Superior temporal gyrus (tissue), 1 donor: ENCODE measurements at regions not wholly inside any gene's neighbourhood (a gene's known extent, or its start where the extent isn't known, plus 50 kb on each side); places are given as distances from the start of the nearest gene placed in this dataset.
"Not testable (repeated sequence)": the region's sequence is repeated elsewhere in the genome, so short reads cannot be mapped to it uniquely, and the experiment has no call there.

ENCODE experiments used
- DNase-seq: peaks from one replicate; pipeline ENCODE4 v3.0.0-alpha.2; 2016; ENCODE audit errors: extremely low spot score

- no peak for DNase-seq
These were observed 106.8 kb downstream of the MDH1 start for GRCh38 chr2:63695583-63695982.

- no peak for DNase-seq
These were observed 107.7 kb downstream of the MDH1 start for GRCh38 chr2:63696496-63696895.

GRCh38 chr2:63697160-63697559 lies 108.4 kb downstream of the MDH1 start:
- DNase-seq, result no peak

- peak; percentile 80 for DNase-seq
These were observed 110.2 kb downstream of the MDH1 start for GRCh38 chr2:63698786-63699548.

GRCh38 chr2:63699549-63699839 lies 110.7 kb downstream of the MDH1 start:
- no peak for DNase-seq

- no peak for DNase-seq
These were observed 111.5 kb downstream of the MDH1 start for GRCh38 chr2:63700271-63700670.

DNA sequence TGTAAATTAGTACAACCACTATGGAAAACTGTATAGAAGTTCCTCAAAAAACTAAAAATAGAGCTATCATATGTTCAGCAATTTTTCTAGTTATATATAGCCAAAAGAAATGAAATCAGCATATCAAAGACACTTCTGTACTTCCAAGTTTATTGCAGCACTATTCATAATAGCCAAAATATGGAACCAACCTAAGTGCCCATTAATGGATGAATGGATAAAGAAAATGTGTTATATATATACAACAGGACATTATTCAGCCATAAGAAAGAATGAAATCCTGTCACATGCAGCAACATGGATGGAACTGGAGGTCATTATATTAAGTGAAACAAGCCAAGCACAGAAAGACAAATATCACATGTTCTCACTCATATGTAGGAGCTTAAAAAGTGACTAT lies 112.6 kb downstream of the MDH1 start:
- no peak for DNase-seq

- not testable (repeated sequence) for DNase-seq
These were observed 117.3 kb downstream of the MDH1 start for GRCh38 chr2:63706084-63706483.

DNA sequence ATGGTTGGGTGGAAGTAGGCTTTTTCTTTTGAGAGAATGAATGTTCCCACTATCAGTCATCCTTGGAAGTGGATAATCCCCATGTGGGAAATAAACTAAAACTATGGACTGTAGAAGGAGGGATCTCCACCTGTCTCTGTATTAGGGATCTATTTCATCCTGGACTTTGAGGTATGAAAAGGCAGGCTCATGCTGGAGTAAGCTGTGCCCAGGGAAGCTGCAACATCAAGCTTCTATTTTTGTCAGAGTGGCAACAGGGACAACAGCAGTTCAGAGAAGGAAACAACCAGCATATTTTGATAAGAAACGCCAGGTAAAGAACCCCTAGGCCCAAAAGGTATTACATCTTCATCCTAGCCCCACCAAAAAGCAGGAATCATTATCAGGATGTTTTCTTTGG lies 122.0 kb downstream of the MDH1 start:
- no peak for DNase-seq

DNA sequence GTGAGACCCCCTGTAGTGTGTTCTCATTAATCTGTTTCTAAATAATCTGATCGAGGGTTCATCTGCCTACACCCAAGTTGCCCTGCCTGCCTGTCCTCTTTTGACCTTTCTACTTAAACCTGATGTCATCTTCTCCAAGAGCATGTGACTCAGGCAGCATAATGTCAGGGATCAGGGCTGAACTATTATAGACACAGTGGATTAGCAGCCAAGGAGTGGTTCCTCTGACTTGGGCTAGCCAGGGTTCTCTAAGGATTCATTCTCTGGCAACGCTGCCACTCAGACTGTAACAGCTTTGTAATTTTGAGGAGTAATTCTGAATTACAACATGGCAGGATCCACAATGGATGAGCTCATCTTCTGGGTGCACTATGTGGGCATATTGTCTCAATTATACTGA lies 124.0 kb downstream of the MDH1 start:
- no peak for DNase-seq

DNA sequence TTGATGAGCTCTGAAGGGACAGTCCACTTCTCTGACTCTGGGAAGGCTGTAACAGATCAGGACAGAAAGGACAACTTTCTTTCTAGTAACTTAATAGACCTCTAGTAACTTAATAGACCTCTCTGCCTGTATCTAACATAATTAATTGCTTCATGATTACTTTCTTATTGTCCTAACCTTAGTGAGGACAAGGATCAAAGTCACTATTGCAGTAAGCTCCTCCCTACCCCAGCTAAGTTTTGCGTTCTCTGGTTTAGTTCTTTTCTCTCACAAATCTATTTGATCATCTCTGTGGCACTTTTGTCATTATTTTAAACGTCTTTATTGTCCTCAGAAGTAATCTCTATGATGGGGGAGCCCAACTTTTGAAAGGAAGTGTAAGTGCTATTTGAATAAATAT lies 125.5 kb upstream of the UGP2 start:
- no peak for DNase-seq

DNA sequence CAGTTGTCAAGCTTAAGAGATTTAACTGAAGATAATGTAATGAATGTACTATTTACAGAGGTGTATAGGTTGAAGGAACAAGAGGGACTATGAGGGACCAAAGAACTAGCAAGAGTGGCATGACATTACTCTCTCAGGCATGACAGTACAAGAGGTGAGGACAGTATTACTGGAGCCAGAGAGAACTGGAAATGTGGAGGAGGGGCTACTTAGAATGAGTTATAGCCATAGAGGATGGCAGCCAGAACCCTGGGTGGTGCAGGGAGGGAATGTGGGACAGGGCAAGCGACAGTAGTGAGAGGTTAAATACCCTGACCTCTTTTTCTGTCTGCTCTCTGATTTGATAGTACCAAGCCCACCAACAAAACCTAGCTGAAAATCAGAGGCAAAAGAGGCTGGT lies 122.6 kb upstream of the UGP2 start:
- DNase-seq, result no peak

DNA sequence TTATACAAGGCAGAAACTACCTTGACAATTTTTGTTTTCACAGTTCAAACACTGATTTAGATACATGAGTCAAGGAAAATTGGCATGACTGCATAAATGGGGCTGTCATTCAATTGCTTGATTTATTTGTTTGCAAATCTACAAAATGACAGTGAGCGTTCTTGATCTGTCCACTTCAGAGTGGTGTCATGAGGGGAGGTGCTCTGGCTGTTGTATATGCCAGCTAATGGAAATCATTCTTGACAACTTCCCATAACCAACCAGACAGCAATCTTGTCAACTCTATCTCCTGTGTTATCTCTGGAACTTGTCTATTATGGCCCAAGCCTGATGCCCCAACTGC lies 120.6 kb upstream of the UGP2 start:
- DNase-seq, result no peak

- DNase-seq, result not testable (repeated sequence)
These were observed 119.4 kb upstream of the UGP2 start for GRCh38 chr2:63722284-63722683.

DNA sequence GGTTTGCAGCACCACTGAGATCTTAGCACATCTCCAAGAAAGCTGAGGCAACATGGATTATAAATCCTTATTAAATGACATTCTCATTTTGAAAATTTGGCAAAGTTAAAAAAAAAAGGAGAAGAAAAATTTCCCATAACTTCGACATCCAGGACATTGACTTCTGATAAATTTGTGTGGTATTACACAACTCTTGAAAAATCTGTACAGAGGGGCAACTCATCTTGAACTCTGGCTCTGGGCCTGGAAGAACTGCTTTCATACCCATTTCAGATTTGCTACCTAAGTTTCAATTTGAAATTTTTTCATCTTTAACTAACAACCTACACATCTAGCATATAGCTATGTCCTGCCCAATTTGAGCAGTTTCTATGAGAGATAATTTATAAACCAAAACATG lies 118.0 kb upstream of the UGP2 start:
- DNase-seq, result no peak

GRCh38 chr2:63725212-63725611 lies 116.5 kb upstream of the UGP2 start:
- not testable (repeated sequence) for DNase-seq

DNA sequence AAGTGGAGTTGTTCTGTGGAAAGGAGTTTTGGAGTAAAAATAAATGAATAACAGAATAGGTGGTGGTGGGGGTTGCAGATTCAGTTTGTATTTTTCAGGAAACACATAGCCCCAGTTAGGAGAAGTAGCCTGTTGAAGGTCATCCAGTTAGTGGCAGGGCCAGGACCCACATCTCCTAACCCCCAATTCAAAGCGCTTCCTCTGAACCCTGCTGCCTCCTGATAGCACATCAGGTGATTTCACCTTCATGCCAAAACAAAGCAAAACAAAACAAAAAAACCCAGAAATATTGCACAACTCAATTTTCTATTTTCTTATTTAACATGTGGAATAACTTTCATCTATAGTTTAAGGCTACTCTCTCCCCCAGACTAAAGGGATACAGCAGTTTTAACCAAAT lies 112.3 kb upstream of the UGP2 start:
- DNase-seq, result no peak

DNA sequence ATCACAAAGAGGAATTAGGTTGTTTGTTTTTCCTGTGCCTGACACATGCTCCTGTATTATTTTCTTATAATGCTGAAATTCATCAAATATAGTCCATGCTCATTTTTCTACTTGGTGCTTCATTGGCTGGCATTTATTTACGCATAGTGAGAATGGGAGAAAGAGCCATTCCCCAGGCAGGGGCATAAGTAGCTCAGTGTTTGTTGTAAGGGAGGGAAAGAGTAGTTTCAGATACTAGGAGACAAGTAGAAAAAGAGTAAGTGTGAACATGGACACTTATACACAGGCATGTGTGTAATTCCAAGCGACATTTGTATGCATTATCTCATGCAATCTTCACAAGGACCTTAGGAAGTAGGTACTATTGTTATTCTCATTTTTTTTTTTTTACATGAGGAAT lies 111.9 kb upstream of the UGP2 start:
- no peak for DNase-seq

- no peak for DNase-seq
These were observed 107.2 kb upstream of the UGP2 start for GRCh38 chr2:63734510-63734909.

DNA sequence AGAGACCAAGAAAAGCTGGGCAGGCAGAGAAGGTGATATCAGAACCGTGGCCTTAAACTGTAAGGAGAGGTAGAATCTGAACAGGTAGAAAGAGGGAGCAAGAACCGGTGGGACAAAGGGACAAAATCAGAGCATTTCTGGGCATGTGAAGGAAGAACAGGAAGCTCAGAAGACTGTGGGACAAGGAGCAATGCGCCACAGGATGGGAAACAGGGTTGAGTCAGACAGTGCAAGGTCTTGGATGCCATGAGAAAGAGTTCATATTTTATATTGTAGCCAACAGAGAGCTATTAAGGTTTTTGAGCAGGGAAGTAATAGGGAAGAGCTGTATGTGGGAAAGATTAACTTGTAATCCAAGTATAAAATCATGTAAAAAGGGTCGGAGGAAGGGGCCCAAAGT lies 106.4 kb upstream of the UGP2 start:
- no peak for DNase-seq

- no peak for DNase-seq
These were observed 105.8 kb upstream of the UGP2 start for GRCh38 chr2:63735931-63736330.

- DNase-seq, result no peak
These were observed 105.3 kb upstream of the UGP2 start for GRCh38 chr2:63736354-63736753.

DNA sequence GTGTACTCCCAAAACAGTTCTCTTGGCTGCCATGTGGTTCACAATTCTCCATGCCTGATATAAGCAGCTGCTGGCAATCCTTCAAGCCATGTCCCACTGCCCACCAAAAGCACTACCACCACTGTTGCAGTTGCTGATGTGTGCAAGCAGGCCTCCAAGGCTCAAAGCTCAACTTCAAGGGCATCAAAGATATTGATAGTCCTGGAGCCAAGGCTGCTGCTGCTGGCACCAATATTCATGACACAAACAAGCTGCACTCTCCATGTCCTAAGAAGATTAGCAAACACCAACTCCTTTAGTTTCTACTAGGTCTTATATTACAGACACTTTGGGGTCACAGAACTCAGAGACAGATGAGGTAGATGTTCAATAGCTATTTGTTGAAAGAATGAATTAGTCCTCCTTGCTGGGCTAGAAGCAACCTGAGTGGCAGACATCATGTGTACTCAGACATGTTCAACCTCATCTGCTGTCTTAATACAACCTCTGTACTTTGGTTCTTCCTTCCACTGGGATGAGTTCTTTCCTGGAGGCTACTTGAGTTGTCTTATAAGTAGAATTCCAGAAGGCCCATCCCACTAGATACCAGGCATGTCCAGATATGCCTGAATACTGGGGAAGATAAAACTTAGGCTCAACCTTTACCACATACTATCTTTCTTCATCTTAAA lies 104.5 kb upstream of the UGP2 start:
- no peak for DNase-seq

- DNase-seq, result no peak
These were observed 103.7 kb upstream of the UGP2 start for GRCh38 chr2:63738019-63738418.
